Activated CD8-positive, alpha-beta memory T cell treated with anti-CD3 and anti-CD28 coated beads for 1 hour (primary cell): ENCODE measurements at regions not wholly inside any gene's neighbourhood (a gene's known extent, or its start where the extent isn't known, plus 50 kb on each side); places are given as distances from the start of the nearest gene placed in this dataset.

ENCODE experiments used
- DNase-seq, 2 donors: peaks; one replicate each; pipeline ENCODE4 v3.0.0-alpha.2; 2020; ENCODE audit warnings: low read depth in 1 of 2; ENCODE audit errors: extremely low read depth in 1 of 2

GRCh38 chr1:193631306-193631705 lies 444.9 kb upstream of the B3GALT2 start:
- no peak for DNase-seq

- no peak for DNase-seq
Observed at GRCh38 chr1:193629875-193630274, 443.5 kb upstream of the B3GALT2 start.

DNA sequence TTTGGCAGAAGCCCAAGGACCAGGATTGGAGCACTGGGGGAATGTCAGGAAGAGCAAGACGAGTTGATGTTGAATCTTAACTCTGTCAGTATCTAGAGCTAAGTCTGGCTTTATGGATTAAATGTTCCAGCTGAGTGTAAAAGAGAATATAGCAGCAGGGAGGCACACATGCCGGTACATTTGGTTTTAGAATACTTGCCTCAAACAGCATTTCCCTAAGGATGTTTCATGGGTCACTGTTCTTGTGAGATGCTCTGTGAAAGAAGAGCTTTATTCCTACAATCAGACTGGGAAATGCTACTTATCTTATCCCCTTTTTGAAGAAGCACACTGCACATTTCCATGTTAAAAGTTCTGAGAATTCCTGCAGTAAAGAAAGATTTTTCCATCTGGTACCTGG lies 440.3 kb upstream of the B3GALT2 start:
- DNase-seq, result no peak

DNA sequence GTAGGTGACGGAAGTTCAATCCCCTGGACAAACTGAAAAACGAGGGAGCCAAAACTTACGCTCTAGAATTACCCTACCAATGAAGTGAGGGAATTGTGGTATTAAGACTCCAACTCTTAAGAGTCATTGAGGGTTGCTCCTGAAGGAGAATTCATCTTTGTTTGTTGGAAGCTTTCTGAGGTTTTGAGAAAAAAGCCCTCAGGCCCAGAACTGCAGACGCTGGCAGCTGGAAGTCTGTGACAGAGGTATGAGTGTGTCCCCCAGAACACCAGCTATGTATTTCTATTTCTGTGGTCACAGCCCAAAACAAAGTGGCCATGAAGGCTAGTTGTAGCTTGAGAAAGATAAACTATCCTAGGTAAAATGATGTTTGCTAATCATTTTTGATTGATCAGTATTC lies 438.8 kb upstream of the B3GALT2 start:
- no peak for DNase-seq

DNA sequence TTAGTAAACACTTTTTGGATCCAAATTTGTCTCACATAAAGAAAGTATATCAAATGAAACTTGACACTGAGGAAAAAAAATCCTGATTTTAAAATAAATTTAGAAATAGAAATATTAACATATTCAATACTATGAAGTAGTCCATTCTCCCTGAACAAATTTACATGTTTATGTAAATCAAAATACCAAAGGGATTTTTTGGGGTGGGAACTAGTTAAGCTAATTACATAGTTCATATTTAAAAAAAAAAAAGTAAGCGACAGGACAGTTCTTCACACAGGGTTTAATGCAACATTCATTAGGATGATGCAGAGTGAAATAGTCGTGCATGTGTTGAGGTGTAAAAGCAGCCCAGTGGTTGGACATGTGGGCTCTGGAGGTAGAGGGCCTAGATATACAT lies 433.5 kb upstream of the B3GALT2 start:
- no peak for DNase-seq

DNA sequence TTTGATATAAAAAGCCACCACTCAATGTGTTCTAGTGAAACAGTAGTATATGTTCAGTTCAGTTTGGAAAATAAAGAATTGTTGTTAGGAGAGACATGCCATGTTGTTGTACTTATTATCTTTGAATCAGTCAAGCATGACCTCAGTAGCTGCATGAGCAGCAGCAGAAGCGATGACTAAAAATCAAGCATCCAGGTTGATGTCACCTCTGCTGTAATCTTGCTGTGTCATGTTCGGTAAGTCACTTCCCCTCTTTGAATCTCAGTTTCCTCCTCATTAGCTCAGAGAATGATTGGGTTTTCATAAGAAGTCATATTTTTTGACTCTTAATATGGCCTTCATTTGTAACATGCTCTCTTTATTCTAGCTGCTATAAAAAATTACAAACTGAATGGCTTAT lies 428.4 kb upstream of the B3GALT2 start:
- DNase-seq, result no peak

GRCh38 chr1:193614275-193614674 lies 427.9 kb upstream of the B3GALT2 start:
- no peak for DNase-seq

DNA sequence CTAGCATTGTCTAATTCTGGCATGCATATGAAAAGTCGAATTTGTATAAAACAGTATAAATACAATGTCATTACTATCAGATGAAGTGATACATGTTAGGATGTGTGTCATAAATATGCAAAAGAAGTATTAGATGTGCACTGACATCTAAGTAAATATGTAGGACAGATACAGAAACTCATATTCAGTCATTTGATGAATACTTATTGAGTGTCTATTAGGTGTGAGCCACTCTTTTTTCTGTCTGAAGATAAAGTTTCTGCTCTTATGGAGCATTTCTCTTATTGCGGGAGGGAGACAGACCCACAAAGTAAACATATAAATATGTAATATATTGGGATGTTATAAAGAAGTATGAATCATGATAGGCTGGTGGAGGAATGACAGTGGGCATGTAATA lies 426.6 kb upstream of the B3GALT2 start:
- DNase-seq, result no peak

- no peak for DNase-seq
Observed at GRCh38 chr1:193609592-193609991, 423.2 kb upstream of the B3GALT2 start.

DNA sequence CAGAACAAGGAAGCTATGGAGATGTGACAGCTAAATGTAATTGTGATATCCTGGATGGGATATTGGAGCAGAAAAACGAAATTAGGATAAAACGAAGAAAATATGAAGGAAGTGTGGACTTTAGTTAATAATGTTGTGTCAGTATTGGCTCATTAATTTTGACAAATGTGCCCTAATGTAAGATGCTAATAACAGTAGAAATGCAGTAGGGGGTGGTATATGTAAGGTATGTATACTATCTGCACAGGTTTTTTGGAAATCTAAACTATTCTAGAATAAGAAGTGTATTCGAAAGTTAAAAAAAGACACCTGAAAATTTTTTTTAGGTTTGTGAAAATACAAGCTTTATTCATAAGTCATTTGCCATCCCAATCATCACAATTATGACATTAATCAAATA lies 421.4 kb upstream of the B3GALT2 start:
- no peak for DNase-seq

GRCh38 chr1:193606035-193606434 lies 419.6 kb upstream of the B3GALT2 start:
- DNase-seq, result no peak

DNA sequence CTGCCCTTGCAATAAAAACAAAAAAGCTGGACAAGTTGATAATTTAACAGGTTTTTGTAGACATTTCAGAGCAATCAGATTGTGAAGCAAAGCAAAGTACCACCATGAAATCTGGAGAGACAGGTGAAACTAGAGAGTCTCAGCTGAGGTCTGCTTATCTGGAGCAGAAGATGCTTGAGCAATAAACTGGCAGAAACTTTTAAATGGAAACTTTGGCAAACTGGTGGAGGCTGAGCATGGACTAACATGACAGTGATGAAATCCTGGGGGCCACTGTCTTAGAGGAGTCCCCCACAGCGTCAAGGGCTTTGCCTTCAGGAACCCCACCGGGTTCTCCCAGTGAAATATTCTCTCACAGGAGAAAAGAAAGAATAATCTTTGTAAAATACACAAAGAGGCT lies 416.3 kb upstream of the B3GALT2 start:
- DNase-seq, result no peak

DNA sequence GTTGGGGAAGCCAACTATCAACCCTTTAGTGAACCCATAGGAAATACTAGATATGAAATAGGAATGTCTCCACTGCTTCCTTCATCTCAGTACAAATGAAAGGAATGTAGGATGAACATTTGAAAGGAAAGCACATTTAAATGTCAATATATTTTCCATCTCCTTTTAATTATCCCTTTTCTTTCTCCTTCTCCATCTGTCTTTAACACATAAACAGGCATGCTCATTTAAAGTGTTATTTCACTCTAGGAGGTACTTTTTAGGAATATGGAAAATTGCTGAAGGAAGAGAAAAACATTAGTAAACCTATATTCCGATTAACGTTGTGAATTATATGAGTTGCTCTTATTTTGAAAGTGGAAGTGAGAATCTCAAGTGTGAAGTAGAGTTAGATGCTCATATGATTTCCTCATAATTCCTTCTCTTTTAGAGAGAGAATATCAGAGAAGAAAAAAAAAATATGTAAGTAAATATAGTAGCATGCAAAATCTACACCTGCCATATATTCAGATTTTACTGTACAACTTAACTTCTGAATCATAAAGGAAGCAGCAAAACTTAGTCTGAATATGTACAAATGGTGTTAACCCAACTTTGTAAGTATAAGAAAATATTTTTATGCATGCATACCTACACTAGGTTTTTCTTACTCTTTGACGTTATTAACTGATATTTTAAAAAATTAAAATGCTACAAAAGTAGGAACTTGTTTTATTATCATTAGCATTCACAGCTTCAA lies 406.9 kb upstream of the B3GALT2 start:
- DNase-seq, result no peak

GRCh38 chr1:193592317-193592716 lies 405.9 kb upstream of the B3GALT2 start:
- no peak for DNase-seq

DNA sequence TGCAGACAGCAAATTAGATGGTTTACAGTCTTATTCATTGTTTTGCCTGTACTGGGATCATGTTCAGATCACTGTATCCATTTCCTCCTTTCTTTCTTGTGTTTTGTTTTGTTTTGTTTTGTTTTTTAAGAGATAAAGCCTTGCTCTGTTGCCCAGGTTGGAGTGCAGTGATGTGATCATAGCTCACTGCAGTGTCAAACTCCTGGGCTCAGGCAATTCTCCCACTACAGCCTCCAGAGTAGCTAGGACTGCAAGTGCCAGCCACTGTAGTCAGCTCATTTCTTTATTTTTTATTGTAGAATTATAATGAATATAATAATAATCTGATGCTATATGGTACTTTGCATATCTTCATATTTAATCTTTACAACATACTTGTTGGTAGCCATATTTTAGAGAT lies 403.7 kb upstream of the B3GALT2 start:
- DNase-seq, result no peak

- no peak for DNase-seq
Observed at GRCh38 chr1:193589597-193590040, 403.2 kb upstream of the B3GALT2 start.

DNA sequence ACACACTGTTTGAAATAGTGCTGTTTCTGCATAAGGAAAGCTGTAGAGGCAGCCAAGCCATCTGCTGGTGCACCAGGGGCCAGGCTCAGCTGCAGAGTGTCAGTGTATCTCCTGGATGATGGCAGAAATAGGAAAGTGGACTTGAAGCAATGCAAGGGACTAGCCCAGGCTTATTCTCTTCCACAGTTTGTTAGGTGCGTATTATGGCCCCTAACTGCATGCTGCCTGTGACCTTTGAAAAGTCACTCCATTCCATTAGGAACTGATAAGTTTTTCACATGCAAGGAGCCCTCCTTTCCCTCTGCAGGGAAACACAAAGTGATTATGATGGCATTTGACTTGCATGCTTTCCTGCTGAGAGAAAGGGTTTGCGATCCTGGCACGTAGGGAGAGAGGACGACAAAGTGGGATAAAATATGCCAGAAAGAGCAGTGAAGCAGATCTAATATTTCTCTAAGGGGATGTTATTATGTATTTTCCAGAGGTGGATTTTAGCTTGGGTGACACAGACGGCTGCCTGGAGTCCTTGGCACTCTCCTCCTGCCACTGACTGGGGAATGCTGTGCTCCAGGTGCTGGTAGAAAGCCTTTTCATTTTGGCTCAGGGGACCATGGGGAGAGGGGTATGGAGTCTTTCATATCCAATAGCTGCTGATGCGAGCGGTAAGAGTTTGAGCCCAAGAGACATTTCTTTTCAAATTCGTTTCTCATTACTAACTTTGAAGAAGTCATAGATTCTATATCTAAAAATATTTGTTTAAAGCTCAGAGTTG lies 402.1 kb upstream of the B3GALT2 start:
- DNase-seq, result no peak

DNA sequence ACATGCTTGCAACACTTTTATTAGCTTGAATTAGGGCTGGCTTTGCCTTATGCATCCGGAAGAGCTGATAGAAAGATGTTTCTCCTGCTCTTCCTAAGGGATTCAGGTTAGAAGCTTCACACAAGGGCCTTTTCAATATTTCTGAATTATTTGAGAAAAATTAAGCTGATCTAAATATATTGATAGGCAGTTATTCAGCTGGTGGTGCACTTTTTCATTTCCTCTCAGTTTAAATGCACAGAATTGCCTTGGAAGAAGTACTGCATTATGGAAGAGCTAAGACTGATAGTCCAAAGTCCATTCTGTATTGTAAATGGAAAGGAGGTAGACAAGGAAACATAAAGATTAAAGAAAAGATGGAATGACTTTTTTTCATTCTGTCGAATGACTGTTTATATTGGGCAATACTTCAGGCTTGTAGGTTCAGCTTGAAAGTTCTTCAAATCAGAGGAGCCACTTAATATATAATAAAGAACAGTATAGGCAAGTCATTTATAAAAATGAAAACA lies 398.4 kb upstream of the B3GALT2 start:
- DNase-seq, result no peak

DNA sequence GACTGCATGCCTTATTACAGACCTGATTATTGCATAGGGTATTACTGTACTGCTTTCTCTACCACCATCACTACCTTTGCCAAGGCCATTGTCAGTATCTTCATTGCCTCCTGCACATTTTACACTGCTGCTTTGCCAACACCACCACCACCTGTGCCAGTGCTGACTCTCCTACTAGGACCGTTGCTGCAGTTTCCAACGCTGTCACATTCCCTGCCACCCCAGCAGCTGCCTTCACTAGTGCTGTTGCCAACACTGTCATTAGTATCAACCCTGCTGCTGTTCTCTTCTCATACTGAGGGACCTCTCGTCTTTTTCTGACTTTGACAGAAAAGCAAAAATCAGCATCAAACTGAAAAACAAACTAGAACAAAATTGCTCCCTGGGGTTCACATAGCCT lies 394.9 kb upstream of the B3GALT2 start:
- DNase-seq, result no peak

DNA sequence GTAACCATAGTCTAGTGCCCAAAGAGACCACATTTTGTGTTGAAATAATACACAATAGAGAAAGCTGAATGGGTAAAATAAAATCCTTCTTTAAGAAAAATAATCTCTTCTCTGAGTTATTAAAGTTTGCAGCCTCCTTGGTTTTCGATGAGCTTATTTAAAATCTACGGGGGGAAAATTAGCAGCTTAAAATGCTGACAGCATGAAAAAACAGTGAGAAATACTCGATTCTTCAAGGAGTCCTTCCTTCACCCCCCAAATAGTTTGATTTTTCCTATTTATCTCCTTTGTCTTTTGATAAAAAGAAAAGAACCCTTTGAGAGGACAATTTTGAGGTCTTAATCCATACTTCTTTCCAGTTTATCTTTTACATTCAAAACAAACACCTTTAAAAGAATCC lies 394.0 kb upstream of the B3GALT2 start:
- DNase-seq, result no peak

GRCh38 chr1:193579323-193579722 lies 392.9 kb upstream of the B3GALT2 start:
- no peak for DNase-seq

DNA sequence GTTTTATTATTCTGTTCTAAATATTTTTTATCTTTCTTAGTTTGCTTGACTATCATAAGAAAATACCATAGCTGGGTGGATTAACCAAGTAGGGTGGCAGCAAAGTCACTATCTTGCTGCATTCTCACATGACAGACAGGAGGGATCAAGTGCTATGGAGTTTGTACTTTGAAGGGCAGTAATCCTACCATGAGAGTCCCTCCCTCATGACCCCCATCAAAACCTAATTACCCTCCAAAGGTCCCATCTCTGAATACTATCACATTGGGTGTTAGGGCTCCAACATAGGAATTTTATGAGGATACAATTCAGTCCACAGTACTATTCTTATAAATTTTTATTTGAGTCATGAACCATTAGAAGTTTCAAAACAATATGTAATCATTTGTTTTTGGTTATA lies 388.5 kb upstream of the B3GALT2 start:
- no peak for DNase-seq
